ENCODE measurements at regions not wholly inside any gene's neighbourhood (a gene's known extent, or its start where the extent isn't known, plus 50 kb on each side); places are given as distances from the start of the nearest gene placed in this dataset.

GRCh38 chr14:26841920-26842741 lies 244.3 kb upstream of the NOVA1 start:
- H3K4me1 ChIP-seq = peaks cover 0 to 4% (median 0%) of the 10 kb centered on the region in 10 experiments; a peak in 1 of 20 replicates
- no peaks in the 10 kb centered on the region for H4K20me1 ChIP-seq
- no peak overlapping the region for H3K4me2 ChIP-seq
- no peak overlapping the region for H3K27ac ChIP-seq
- H3K9me3 ChIP-seq (replicated peaks in 1 of 11) = no peaks in the 10 kb centered on the region
- no peaks in the 10 kb centered on the region for H3K36me3 ChIP-seq
- no peaks in the 10 kb centered on the region for H3K27me3 ChIP-seq
- H3K4me3 ChIP-seq = no peak overlapping the region
- no peak overlapping the region for H3K9ac ChIP-seq
- no peak for TF ChIP-seq Cebpa-rat (IDR thresholded peaks at IDR 0.05)

DNA sequence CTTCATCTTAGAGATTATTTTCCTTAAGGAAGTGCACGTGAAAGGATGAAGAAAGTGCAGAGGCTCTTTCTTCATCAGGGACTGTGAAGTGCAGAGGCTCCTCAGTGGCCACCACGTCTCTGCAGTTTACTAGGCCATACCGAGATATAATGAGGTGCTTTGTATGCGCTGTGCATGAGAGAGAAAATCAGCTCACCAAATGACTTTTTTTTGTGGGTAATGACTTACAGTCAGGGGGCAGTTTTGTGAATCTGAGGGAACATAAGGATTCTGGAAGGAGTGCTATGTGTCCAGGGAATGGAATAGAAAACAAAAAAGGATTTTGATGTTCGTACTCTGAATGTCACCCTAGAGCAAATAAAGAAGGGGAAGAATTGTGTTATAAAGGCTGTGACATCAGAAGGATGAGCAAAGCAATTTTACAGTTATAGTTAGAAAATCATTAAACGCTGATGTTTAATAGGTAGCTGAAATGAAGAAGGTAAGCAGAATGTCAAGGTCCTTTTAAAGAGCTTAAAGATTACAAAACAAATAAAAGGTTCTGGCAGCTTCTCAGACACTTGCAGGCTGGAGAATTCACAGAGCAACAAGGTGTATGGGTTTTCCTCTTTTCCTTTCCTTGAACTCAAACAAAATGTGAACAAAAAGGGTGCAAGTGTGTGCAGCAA lies 247.5 kb upstream of the NOVA1 start:
- Histone ChIP-seq H3K9me3 (replicated peaks in 1 of 11) (no peaks in the 10 kb centered on the region), H3K27ac (no peak overlapping the region)

DNA sequence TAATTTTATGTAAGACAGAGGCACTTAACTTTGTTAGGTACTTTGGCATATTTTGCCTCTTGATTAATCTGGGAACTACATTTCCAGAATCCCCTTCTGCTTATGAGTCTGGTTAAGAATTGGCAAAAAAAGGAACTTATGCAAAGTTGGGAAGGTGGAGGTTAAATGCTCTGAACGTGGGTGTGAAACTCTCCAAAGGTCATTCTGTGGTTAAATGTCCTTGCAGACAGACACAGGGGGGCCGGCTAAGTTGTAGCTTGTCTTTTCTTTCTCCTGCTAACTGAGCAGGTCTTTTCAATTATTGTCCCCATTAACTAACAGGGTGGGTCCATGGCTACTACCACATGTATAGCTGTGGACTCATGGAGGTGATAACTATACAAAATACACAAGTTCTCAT lies 248.6 kb upstream of the NOVA1 start:
- Histone ChIP-seq H3K4me2 (no peak overlapping the region; a peak in 1 of 22 replicates), H3K9ac (no peak overlapping the region), H3K9me3 (replicated peaks in 1 of 11) (no peaks in the 10 kb centered on the region), H4K20me1 (no peaks in the 10 kb centered on the region), H3K4me1 (peaks cover 0 to 4% (median 0%) of the 10 kb centered on the region in 10 experiments; a peak in 1 of 20 replicates), H3K36me3 (no peaks in the 10 kb centered on the region), H3K27me3 (no peaks in the 10 kb centered on the region), H3K27ac (no peak overlapping the region), H3K4me3 (no peak overlapping the region)
- no peak for TF ChIP-seq Cebpa-rat (IDR thresholded peaks at IDR 0.05)

More for the DNA sequence above, 247.5 kb upstream of the NOVA1 start:
- H4K20me1 ChIP-seq = no peaks in the 10 kb centered on the region
- no peak overlapping the region for H3K9ac ChIP-seq
- H3K4me1 ChIP-seq = peaks cover 0 to 4% (median 0%) of the 10 kb centered on the region in 10 experiments; a peak in 1 of 20 replicates
- TF ChIP-seq Cebpa-rat (IDR thresholded peaks at IDR 0.05) = no peak
- no peak overlapping the region for H3K4me2 ChIP-seq
- no peak overlapping the region for H3K4me3 ChIP-seq
- no peaks in the 10 kb centered on the region for H3K27me3 ChIP-seq
- no peaks in the 10 kb centered on the region for H3K36me3 ChIP-seq

- Histone ChIP-seq H3K36me3 (no peaks in the 10 kb centered on the region), H3K9me3 (replicated peaks in 1 of 11) (no peaks in the 10 kb centered on the region), H3K4me3 (no peak overlapping the region), H3K27ac (no peak overlapping the region), H3K4me1 (peaks cover 0 to 4% (median 0%) of the 10 kb centered on the region in 10 experiments; a peak in 1 of 20 replicates), H3K27me3 (peaks cover 0 to 6% (median 0%) of the 10 kb centered on the region in 11 experiments; a peak in 2 of 22 replicates), H3K4me2 (no peak overlapping the region), H4K20me1 (no peaks in the 10 kb centered on the region; a peak in 1 of 22 replicates), H3K9ac (no peak overlapping the region)
- no peak for TF ChIP-seq Cebpa-rat (IDR thresholded peaks at IDR 0.05)
Measured at GRCh38 chr14:26849514-26849913, 251.7 kb upstream of the NOVA1 start.

GRCh38 chr14:26851793-26852192 lies 254.0 kb upstream of the NOVA1 start:
- H3K27me3 ChIP-seq = peaks cover 0 to 20% (median 0%) of the 10 kb centered on the region in 11 experiments; a peak in 5 of 22 replicates
- H3K36me3 ChIP-seq = no peaks in the 10 kb centered on the region
- H4K20me1 ChIP-seq = no peaks in the 10 kb centered on the region; a peak in 1 of 22 replicates
- TF ChIP-seq Cebpa-rat (IDR thresholded peaks at IDR 0.05) = no peak
- H3K4me1 ChIP-seq = no peaks in the 10 kb centered on the region
- H3K9ac ChIP-seq = no peak overlapping the region
- H3K4me2 ChIP-seq = no peak overlapping the region
- H3K4me3 ChIP-seq = no peak overlapping the region
- no peak overlapping the region for H3K27ac ChIP-seq
- H3K9me3 ChIP-seq (replicated peaks in 1 of 11) = no peaks in the 10 kb centered on the region

- H3K4me2 ChIP-seq = no peak overlapping the region
- no peak overlapping the region for H3K4me3 ChIP-seq
- H3K27me3 ChIP-seq = peaks cover 0 to 54% (median 0%) of the 10 kb centered on the region in 11 experiments; a peak in 7 of 22 replicates
- H4K20me1 ChIP-seq = peaks cover 0 to 4% (median 0%) of the 10 kb centered on the region in 11 experiments; a peak in 2 of 22 replicates
- no peaks in the 10 kb centered on the region for H3K4me1 ChIP-seq
- H3K9me3 ChIP-seq (replicated peaks in 1 of 11) = no peaks in the 10 kb centered on the region
- 0 out of 22 replicates have a peak, but pooled peaks of 1 of the 11 experiments have one; percentile 36 for TF ChIP-seq Cebpa-rat (IDR thresholded peaks at IDR 0.05)
- no peaks in the 10 kb centered on the region for H3K36me3 ChIP-seq
- no peak overlapping the region for H3K27ac ChIP-seq
- no peak overlapping the region for H3K9ac ChIP-seq
Measured at GRCh38 chr14:26855077-26855753, 257.4 kb upstream of the NOVA1 start.

GRCh38 chr14:26856876-26857518 lies 259.2 kb upstream of the NOVA1 start:
- no peak overlapping the region for H3K27ac ChIP-seq

DNA sequence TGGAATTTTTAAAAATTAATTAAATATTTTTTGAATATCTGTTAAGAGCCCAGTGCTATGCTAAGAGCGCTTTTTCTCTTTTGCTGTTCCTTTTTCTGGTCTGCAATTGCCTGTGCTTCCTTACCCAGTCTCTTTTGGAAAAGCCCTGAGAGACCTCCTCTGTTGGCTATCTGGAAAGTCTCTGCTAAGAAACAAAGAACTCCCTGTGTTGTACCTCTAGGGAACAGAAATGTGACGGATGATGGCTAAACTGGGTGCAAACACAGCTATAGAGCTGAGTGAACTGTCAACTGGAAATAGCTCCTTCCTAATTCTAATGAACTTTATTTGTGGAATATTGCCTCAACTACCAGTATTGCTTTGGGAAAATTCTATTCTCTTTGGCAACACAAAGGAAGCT lies 261.6 kb upstream of the NOVA1 start:
- H3K9me3 ChIP-seq (replicated peaks in 1 of 11) = no peaks in the 10 kb centered on the region
- no peaks in the 10 kb centered on the region for H3K36me3 ChIP-seq
- no peak overlapping the region for H3K27ac ChIP-seq
- no peak overlapping the region for H3K4me3 ChIP-seq
- TF ChIP-seq Cebpa-rat (IDR thresholded peaks at IDR 0.05) = no peak
- H3K4me2 ChIP-seq = no peak overlapping the region
- H3K9ac ChIP-seq = no peak overlapping the region
- H3K27me3 ChIP-seq = peaks cover 0 to 90% (median 0%) of the 10 kb centered on the region in 11 experiments; a peak in 7 of 22 replicates
- peaks cover 0 to 4% (median 0%) of the 10 kb centered on the region in 10 experiments; a peak in 1 of 20 replicates for H3K4me1 ChIP-seq
- peaks cover 0 to 4% (median 0%) of the 10 kb centered on the region in 11 experiments; a peak in 1 of 22 replicates for H4K20me1 ChIP-seq

More at GRCh38 chr14:26856876-26857518, 259.2 kb upstream of the NOVA1 start:
- H3K4me3 ChIP-seq = no peak overlapping the region
- peaks cover 0 to 71% (median 0%) of the 10 kb centered on the region in 11 experiments; a peak in 7 of 22 replicates for H3K27me3 ChIP-seq
- no peak overlapping the region for H3K9ac ChIP-seq
- H3K36me3 ChIP-seq = no peaks in the 10 kb centered on the region
- H3K4me1 ChIP-seq = no peaks in the 10 kb centered on the region
- TF ChIP-seq Cebpa-rat (IDR thresholded peaks at IDR 0.05) = no peak
- H3K9me3 ChIP-seq (replicated peaks in 1 of 11) = no peaks in the 10 kb centered on the region
- peaks cover 0 to 4% (median 0%) of the 10 kb centered on the region in 11 experiments; a peak in 2 of 22 replicates for H4K20me1 ChIP-seq
- no peak overlapping the region for H3K4me2 ChIP-seq
